GM21528 (cell line): ENCODE measurements at regions not wholly inside any gene's neighbourhood (a gene's known extent, or its start where the extent isn't known, plus 50 kb on each side); places are given as distances from the start of the nearest gene placed in this dataset.
"Not testable (repeated sequence)": the region's sequence is repeated elsewhere in the genome, so short reads cannot be mapped to it uniquely, and the experiment has no call there.

Source experiments
- ATAC-seq: cut with Tn5 transposase; IDR thresholded peaks from one replicate; pipeline ENCODE4 v1.9.1; 2021; ENCODE audit warnings: mild to moderate bottlenecking, moderate library complexity; ENCODE audit not compliant: unreplicated experiment, low FRiP score

- not testable (repeated sequence) for ATAC-seq
Measured at GRCh38 chr10:120047373-120047772, 154.8 kb downstream of the SEC23IP start.

DNA sequence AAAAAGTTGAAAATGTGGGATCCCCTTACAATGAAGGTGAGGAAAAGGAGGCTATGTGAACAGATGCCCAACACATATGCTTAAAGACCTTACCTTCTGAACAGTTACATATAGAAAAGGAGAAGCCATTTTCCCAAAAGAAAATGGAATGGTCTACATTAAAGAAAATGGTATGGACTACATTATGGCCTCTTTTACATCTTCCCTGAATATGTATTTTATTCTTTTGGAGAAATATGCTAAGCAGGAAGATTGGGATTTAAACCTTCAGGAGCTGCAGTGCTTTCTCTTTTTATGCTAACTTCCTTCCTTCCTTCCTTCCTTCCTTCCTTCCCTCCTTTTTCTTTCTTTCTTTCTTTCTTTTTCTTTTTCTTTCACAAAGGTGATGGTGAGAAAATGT, 155.4 kb downstream of the SEC23IP start:
- no peak for ATAC-seq

- no peak for ATAC-seq
Measured at GRCh38 chr10:120048391-120048790, 155.9 kb downstream of the SEC23IP start.

DNA sequence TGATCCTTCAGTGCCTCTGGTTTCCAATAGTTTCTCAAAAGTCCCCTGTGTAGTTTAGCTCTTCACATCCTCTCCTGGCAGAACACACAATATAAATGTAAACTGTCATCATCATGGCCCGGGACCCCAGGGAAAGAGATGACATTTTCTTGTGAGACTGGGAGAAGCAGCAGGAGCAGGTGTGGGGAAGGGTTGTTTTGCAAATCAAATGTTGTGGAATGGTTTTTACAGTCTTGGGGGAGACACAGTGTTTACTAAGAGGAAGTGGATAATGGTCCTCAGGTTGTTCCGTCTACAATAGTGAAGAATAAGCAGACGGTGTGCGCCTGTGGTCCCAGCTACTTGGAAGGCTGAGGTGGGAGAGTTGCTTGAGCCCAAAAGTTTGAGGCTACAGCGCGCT, 159.1 kb downstream of the SEC23IP start:
- ATAC-seq = no peak

DNA sequence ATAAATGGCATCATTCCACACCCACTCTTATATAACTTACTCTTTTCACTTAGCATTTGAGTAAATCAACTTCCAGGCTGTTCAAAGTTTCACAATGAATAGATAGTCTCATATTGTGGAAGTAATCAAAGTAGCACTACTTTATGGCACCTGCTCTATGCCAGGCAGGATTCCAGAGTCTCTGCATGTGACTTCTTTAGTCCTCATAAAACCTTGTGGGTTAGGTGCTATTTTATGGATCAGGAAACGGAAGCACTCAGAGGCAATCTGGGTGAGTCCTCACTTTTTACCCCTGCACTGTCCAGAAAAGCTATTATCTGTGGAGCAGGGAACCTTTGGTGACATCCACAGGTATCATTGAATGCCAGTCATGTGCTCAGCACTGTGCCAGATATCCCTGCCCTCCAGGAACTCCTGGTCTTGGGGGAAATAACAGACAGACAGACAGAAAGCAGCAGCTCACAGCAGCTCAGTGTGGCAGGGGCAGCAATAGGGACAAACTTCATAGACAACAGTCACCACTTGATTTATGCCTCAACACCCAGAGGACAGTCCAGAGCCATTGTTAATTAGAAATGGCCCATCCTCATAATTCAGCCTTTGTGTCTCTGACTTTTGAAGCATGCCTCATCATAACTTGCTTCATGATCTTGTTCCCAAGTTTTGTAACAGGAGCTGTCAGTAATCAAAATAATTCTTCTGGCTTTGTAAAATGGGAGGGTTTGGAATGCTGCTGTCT, 160.6 kb downstream of the SEC23IP start:
- ATAC-seq = no peak

DNA sequence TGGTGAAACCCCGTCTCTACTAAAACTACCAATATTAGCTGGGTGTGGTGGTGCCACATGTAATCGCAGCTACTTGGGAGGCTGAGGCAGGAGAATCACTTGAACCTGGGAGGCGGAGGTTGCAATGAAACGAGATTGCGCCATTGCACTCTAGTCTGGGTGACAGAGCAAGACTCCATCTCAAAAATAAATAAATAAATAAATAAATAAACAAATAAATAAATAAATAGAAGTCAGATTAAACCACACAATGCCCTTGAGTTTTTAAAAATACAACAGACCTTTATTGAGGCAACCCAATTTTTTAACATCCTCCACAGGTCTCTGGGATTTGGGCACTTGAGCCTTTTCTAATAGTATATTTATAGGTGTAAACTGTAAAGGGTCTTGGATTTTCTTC, 167.3 kb downstream of the SEC23IP start:
- ATAC-seq = not testable (repeated sequence)

DNA sequence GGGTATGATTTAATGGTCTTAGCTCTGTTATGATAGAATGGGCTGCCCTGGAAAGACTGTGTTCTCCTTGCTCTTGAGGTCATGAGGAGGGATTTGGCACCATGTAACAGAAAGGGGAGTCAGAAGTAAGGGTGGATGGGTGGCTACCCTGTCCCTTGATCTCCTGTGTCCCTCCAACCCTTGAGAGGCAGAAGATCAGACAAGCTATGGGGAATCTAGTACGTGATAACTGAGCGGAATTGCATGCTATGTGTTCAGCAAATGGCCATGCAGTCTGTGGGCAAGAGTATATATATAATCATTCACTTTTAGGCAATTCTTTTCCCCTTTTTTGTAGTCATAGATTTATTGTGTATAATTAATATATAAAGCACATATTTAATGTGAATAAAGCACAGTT, 174.9 kb downstream of the SEC23IP start:
- no peak for ATAC-seq

- ATAC-seq = no peak
Measured at GRCh38 chr10:120069700-120070099, 177.2 kb downstream of the SEC23IP start.

DNA sequence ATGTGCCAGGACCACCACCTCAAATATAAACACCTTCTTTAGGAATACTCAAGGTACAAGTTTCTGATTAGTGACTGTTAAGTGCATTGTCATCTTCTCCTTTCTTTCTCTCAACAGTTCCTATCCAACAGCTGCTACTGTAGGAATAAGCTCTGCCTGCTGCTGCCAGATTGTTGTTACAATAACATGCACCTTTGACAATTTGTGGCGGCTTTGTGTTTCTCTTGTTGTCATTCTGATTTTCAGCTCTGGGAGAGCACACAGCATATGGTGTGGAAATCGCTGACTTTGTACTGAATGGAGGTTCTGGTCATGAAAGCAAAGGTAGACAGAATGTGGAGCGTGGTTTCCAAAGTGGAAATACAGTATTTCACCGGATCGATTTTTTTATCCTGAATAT, 182.8 kb downstream of the SEC23IP start:
- no peak for ATAC-seq

- no peak for ATAC-seq
Measured at GRCh38 chr10:120076996-120077706, 184.6 kb downstream of the SEC23IP start.

DNA sequence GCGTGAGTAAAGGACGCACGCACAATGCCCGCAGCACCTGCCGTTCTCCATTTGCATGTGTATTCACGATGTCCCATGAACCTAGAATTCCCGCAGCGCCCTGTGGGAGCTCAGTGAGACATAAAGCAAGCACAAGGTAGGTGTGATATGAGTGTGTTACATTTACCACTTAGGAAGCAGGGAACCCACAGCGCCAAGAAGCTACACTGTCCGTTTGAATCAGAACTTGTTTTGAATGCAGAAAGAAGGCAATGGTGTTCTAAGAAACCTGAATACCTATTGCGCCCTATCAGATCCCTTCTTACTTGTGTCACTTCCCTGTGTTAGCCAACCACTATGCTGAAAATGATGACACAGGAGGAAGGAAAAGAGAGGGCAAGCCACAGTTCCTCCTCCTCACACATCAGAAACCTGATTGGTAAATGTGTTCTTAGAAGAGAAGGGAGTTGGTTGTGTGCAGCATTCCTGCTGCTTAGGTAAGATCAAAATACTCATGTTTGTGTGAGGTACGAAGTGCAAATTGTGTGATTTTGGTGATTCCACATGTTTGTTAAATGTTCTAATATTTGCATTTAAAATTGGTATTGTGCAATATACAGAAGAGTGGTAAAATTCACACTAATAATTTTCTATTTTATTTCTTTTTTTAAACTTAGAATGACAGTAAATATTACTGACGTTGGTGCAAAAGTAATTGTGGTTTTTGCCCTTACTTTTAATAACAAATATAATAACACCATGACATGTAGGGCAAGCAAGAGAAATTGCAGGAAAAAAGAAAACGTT, 185.4 kb downstream of the SEC23IP start:
- ATAC-seq = no peak

GRCh38 chr10:120085096-120085796, 192.7 kb downstream of the SEC23IP start:
- ATAC-seq = no peak

- ATAC-seq = no peak
Measured at GRCh38 chr10:120086066-120086465, 193.5 kb downstream of the SEC23IP start.

DNA sequence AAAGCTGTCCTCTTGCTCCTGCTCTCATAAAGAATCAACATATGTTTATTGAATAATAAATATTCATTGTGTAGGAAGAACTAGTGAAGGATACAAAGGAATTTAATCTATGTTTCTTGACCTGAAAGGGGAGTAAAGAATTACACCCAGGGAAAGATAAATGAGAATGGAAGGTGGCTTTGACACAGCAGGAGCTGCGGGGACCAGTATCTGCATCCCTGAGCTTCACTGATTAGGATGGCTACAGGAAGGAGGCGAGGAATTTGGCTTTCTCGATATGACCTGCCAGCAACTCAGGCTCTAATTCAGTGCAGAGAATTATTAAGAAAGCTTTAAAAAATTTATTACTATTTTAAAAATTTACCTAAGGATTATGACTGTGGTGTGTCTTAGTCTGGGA, 194.6 kb downstream of the SEC23IP start:
- no peak for ATAC-seq

- no peak for ATAC-seq
Measured at GRCh38 chr10:120095875-120096274, 203.3 kb downstream of the SEC23IP start.

GRCh38 chr10:120097766-120098165, 205.2 kb downstream of the SEC23IP start:
- ATAC-seq = no peak

DNA sequence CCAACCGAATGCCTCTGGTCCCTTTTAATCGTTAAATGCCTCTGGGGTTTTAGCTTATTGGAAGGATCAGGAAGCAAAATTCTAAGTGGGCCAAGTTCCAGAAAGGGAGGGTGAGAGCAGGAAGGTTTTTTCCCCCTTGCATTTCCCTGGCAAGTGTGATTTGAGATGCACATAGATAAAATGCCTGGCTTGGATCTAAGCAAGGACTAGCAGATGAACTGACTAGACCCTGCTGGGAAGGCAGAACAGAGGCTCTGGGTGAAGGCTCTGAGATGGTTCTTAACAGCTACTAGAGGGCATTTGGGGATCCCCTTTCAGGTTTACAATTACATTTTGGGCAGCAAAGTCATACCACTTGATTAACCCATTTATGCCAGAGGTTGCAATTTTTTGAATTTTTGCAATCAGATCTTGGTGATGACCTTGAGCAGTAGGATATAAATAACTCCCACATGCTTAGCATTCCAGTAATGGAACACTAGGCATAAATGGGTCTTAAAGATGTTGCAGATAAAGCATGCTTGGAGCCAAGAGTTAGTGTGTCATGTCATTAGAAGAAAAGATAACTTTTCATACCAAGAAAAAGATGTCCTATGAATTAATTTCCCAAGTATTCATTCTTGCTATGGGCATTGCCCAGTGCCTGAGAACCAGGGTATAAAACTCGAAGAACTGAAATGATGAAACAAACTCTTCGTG, 205.9 kb downstream of the SEC23IP start:
- ATAC-seq = no peak

- no peak for ATAC-seq
Measured at GRCh38 chr10:120103738-120104560, 211.4 kb downstream of the SEC23IP start.

GRCh38 chr10:120105001-120105400, 212.5 kb downstream of the SEC23IP start:
- ATAC-seq = no peak
